Neuronal stem cell (in vitro differentiated cells): ENCODE measurements at regions not wholly inside any gene's neighbourhood (a gene's known extent, or its start where the extent isn't known, plus 50 kb on each side); places are given as distances from the start of the nearest gene placed in this dataset.

Experiments used
- DNase-seq: peaks from one replicate; pipeline ENCODE4 v3.0.0-alpha.2; 2013; ENCODE audit warnings: low spot score
- H2AFZ ChIP-seq: one replicate; pipeline ENCODE4 v1.6.1; 2013; ENCODE audit warnings: mild to moderate bottlenecking, low read length, inconsistent platforms
- H2AK5ac ChIP-seq: 2 replicates; pipeline ENCODE4 v1.6.1; 2013; ENCODE audit warnings: low read depth, mild to moderate bottlenecking, inconsistent platforms, low read length, moderate library complexity, mixed read lengths
- H2BK120ac ChIP-seq: 2 replicates; pipeline ENCODE4 v1.6.1; 2013; ENCODE audit warnings: low read depth, mild to moderate bottlenecking, inconsistent platforms, low read length, moderate library complexity, mixed read lengths
- H2BK12ac ChIP-seq: one replicate; pipeline ENCODE4 v1.6.1; 2013; ENCODE audit warnings: low read length, inconsistent platforms
- H2BK15ac ChIP-seq: 2 replicates; pipeline ENCODE4 v1.6.1; 2013; ENCODE audit warnings: mild to moderate bottlenecking, low read length, inconsistent platforms, mixed read lengths
- H2BK5ac ChIP-seq: one replicate; pipeline ENCODE4 v1.6.1; 2013; ENCODE audit warnings: inconsistent platforms, mild to moderate bottlenecking, low read length, moderate library complexity
- H3K14ac ChIP-seq: one replicate; pipeline ENCODE4 v1.6.1; 2013; ENCODE audit warnings: low read length, inconsistent platforms
- H3K18ac ChIP-seq: 2 replicates; pipeline ENCODE4 v1.6.1; 2013; ENCODE audit warnings: low read length, inconsistent platforms
- H3K23ac ChIP-seq: 2 replicates; pipeline ENCODE4 v1.6.1; 2013; ENCODE audit warnings: low read depth, mild to moderate bottlenecking, mixed read lengths, low read length, inconsistent platforms; ENCODE audit not compliant: poor library complexity
- H3K27ac ChIP-seq: replicated peaks from 3 replicates; pipeline ENCODE4 v1.5.1; 2013; ENCODE audit warnings: low read length, inconsistent platforms
- H3K27me3 ChIP-seq, 3 experiments: 2 replicates each; pipeline ENCODE4 v1.6.1; 2013; ENCODE audit warnings: low read length in 3 of 3, mild to moderate bottlenecking in 2 of 3, inconsistent platforms in 1 of 3, low read depth in 1 of 3, mixed read lengths in 1 of 3, moderate library complexity in 1 of 3; ENCODE audit not compliant: control insufficient read depth in 3 of 3, insufficient read depth in 3 of 3
- H3K36me3 ChIP-seq, 2 donors: replicated peaks in 1 of 2; 2 replicates each; pipeline ENCODE4 v1.6.1; 2013; ENCODE audit warnings: low read length in 2 of 2; ENCODE audit not compliant: control insufficient read depth in 2 of 2, insufficient read depth in 2 of 2
- H3K4ac ChIP-seq: 2 replicates; pipeline ENCODE4 v1.6.1; 2013; ENCODE audit warnings: inconsistent platforms, mild to moderate bottlenecking, low read length, moderate library complexity
- H3K4me1 ChIP-seq, 2 donors: 1 replicate in 1 of 2; 2 replicates in 1 of 2; pipeline ENCODE4 v1.6.1; 2013; ENCODE audit warnings: low read length in 2 of 2, low read depth in 1 of 2; ENCODE audit not compliant: control insufficient read depth in 2 of 2, insufficient read depth in 1 of 2
- H3K4me2 ChIP-seq: one replicate; pipeline ENCODE4 v1.6.1; 2013; ENCODE audit warnings: mild to moderate bottlenecking, low read length, inconsistent platforms; ENCODE audit not compliant: insufficient read depth, poor library complexity, severe bottlenecking
- H3K4me3 ChIP-seq, 2 donors: 2 replicates each; pipeline ENCODE4 v1.5.1; 2013; ENCODE audit warnings: low read length in 2 of 2, mild to moderate bottlenecking in 2 of 2, inconsistent platforms in 1 of 2, moderate library complexity in 1 of 2
- H3K79me1 ChIP-seq: one replicate; pipeline ENCODE4 v1.6.1; 2013; ENCODE audit warnings: low read depth, mild to moderate bottlenecking, inconsistent platforms, low read length, moderate library complexity
- H3K9ac ChIP-seq: one replicate; pipeline ENCODE4 v1.6.1; 2013; ENCODE audit warnings: mild to moderate bottlenecking, low read depth, low read length, inconsistent platforms; ENCODE audit not compliant: poor library complexity
- H3K9me3 ChIP-seq, 2 donors: replicated peaks in 1 of 2; 2 replicates each; pipeline versions ENCODE3 to v1.6.1; 2013; ENCODE audit warnings: low read length in 2 of 2, mild to moderate bottlenecking in 2 of 2, inconsistent platforms in 1 of 2, low read depth in 1 of 2, mixed read lengths in 1 of 2, moderate library complexity in 1 of 2; ENCODE audit not compliant: control insufficient read depth in 2 of 2, insufficient read depth in 1 of 2
- H4K8ac ChIP-seq: one replicate; pipeline ENCODE4 v1.6.1; 2013; ENCODE audit warnings: low read depth, mild to moderate bottlenecking, inconsistent platforms, low read length, moderate library complexity
- H4K91ac ChIP-seq: one replicate; pipeline ENCODE4 v1.6.1; 2013; ENCODE audit warnings: low read length, low read depth, mild to moderate bottlenecking, inconsistent platforms; ENCODE audit not compliant: poor library complexity
- WGBS, 2 donors: extraction: QIAGEN DNeasy Blood & Tissue Kit; methylation state at CpG; one replicate each; pipeline ENCODE4 v1.1.7; 2013; ENCODE audit warnings: missing lambda C conversion rate in 2 of 2, mixed read lengths in 1 of 2; ENCODE audit not compliant: insufficient read length in 2 of 2, insufficient replicate concordance in 1 of 2; ENCODE audit errors: extremely low coverage in 2 of 2; 5-methylcytosine and 5-hydroxymethylcytosine counted together

DNA sequence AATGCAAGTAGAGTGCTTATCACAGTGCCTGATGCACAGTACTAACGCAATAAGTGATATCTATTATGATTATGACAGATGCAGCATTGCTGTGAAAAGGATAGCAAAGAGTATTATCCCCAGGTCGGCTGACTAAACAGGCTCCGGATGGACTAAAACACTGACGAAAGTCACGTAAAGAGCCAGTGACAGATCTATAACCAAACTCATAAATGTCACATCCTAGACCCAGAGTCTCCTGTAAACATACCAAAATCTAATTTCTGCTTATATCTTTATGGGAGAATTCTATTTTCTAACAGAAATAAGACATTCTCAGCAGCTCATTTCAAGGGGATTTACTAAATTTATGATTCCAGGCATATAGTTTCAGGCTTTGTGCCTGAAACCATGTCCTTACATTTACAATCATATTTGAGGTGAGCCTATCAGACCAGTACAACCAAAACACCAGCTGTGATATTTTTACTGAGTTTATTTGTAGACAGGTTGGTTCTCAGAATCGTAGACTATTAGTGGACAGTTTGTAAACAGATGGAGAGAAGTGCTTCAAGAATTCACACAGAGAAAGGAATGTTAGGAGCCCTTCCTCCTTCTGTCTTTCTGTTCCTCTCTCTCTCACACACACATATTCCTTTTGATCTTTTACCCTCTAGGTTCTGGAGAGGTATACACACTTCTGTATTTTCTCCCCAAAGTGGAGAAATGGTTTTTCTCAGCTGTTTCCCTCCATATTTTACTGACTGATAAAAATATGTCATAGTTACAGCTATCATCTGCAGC, 52.4 kb upstream of the WDR26 start:
- no peaks in the 10 kb centered on the region for H3K27me3 ChIP-seq
- no peak overlapping the region for H3K4ac ChIP-seq
- no peak overlapping the region for H2AK5ac ChIP-seq
- no peak overlapping the region for H3K9ac ChIP-seq
- no peak overlapping the region for H2BK12ac ChIP-seq
- no peak overlapping the region for H3K23ac ChIP-seq
- no CpG with 5 or more reads among the region's 6 CpGs for WGBS, 2 donors
- no peak overlapping the region for H2AFZ ChIP-seq
- H2BK15ac ChIP-seq, result no peak overlapping the region
- H4K8ac ChIP-seq, result no peak overlapping the region
- peaks cover 0 to 14% of the 10 kb centered on the region in 2 donors for H3K9me3 ChIP-seq
- no peak overlapping the region for H3K27ac ChIP-seq
- no peak overlapping the region for H3K4me2 ChIP-seq
- no peaks in the 10 kb centered on the region for H3K4me1 ChIP-seq
- H4K91ac ChIP-seq, result no peak overlapping the region
- H3K18ac ChIP-seq, result no peak overlapping the region
- no peak overlapping the region for H3K4me3 ChIP-seq
- no peak overlapping the region for H3K14ac ChIP-seq
- H2BK5ac ChIP-seq, result no peak overlapping the region
- H2BK120ac ChIP-seq, result no peak overlapping the region
- no peak for DNase-seq
- H3K79me1 ChIP-seq, result no peaks in the 10 kb centered on the region
- no peaks in the 10 kb centered on the region for H3K36me3 ChIP-seq

DNA sequence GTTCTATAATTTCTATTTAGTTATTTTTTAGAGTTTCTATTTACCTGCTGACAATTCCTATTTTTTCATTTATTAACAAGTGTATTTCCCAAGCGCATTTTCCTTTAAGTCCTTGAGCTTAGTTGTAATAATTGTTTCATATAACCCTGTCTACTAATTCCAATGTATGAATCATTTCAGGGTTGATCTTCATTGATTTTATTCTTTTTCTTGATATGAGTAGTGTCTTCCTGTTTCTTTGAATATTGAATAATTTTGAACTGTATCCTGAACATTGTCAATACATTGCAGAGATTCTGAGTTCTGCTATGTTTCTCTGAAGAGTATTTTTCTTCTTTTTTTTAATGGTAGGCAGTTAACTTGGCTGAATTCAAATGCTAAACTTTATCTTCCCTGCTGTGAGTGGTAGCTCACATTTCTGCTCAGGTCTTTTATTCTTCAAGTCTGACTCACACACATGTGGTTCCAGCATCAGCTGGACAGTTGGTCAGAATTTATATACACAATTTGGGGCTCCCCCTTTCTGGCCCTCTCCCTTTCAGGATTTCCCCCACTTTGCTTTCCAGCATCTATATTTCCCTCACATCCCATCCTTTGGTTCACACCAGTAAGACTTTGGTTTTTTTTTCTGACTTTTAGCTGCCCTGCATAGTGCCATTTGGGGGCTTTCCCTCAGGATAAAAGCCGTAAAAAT, 54.4 kb upstream of the WDR26 start:
- no peak overlapping the region for H4K91ac ChIP-seq
- H3K27me3 ChIP-seq, result no peaks in the 10 kb centered on the region
- H3K79me1 ChIP-seq, result no peaks in the 10 kb centered on the region
- no peak overlapping the region for H4K8ac ChIP-seq
- H3K23ac ChIP-seq, result no peak overlapping the region
- no peaks in the 10 kb centered on the region for H3K36me3 ChIP-seq
- no peak overlapping the region for H2BK15ac ChIP-seq
- H3K4ac ChIP-seq, result no peak overlapping the region
- H2BK120ac ChIP-seq, result no peak overlapping the region
- no peaks in the 10 kb centered on the region for H3K4me1 ChIP-seq
- no peak overlapping the region for H2AFZ ChIP-seq
- DNase-seq, result no peak
- WGBS, 2 donors, result no CpG with 5 or more reads among the region's 2 CpGs
- no peak overlapping the region for H3K4me3 ChIP-seq
- H2AK5ac ChIP-seq, result no peak overlapping the region
- no peak overlapping the region for H3K14ac ChIP-seq
- H3K18ac ChIP-seq, result no peak overlapping the region
- H3K4me2 ChIP-seq, result no peak overlapping the region
- no peak overlapping the region for H2BK5ac ChIP-seq
- peaks cover 0 to 14% of the 10 kb centered on the region in 2 donors for H3K9me3 ChIP-seq
- H3K27ac ChIP-seq, result no peak overlapping the region
- H2BK12ac ChIP-seq, result no peak overlapping the region
- H3K9ac ChIP-seq, result no peak overlapping the region

DNA sequence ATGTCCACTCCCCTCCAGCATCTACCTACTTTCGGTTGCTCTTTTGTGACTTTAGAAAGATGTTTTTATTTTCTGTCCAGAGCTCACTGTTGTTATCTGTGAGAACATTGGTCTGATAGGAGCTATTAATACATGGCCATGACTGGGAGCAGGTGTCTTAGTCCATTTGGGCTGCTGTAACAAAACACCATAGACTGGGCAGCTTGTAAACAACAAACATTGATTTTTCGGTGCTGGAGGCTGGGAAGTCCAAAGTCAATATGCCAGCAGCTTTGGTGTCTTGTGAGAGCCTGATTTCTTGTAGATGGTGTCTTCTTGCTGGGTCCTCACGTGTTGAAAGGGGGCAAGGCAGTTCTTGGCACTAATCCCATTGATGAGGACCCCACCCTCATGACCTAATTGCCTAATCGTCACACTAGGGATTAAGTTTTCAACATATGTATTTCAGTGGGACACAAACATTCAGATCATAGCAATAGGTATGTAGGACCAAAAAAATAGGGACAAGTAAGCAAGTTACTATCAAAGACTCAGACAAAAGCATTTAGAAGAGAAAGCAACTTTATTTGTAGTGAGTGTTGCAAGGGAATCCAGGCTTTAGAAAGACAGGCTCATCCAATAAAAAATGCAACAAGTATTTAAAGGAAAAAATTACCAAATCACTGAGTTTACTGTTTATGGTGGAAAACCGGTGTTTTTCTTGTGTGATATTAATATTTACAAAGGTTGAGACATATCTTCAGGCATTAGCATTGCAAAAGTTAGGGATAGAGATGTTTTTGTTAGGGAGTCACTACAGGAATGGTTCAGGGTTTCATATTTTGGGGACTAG, 55.2 kb upstream of the WDR26 start:
- Histone ChIP-seq H4K91ac (no peak overlapping the region), H3K79me1 (no peaks in the 10 kb centered on the region), H2BK5ac (no peak overlapping the region)

More for the DNA sequence above, 55.2 kb upstream of the WDR26 start:
- Histone ChIP-seq H3K14ac (no peak overlapping the region), H2BK12ac (no peak overlapping the region), H3K27ac (no peak overlapping the region), H2AK5ac (no peak overlapping the region), H3K4me1 (no peaks in the 10 kb centered on the region), H3K4ac (no peak overlapping the region), H3K18ac (no peak overlapping the region), H3K36me3 (no peaks in the 10 kb centered on the region), H3K9me3 (peaks cover 0 to 14% of the 10 kb centered on the region in 2 donors), H4K8ac (no peak overlapping the region), H3K27me3 (no peaks in the 10 kb centered on the region), H3K4me3 (no peak overlapping the region), H2BK120ac (no peak overlapping the region), H2BK15ac (no peak overlapping the region), H3K4me2 (no peak overlapping the region), H2AFZ (no peak overlapping the region), H3K23ac (no peak overlapping the region), H3K9ac (no peak overlapping the region)
- DNase-seq, result no peak
- WGBS, 2 donors, result no CpG with 5 or more reads among the region's 5 CpGs
